ENCODE measurements at regions not wholly inside any gene's neighbourhood (a gene's known extent, or its start where the extent isn't known, plus 50 kb on each side); places are given as distances from the start of the nearest gene placed in this dataset.
A peak's percentile ranks its signal among the peaks of the same experiment; 100 is the strongest.

GRCh38 chr2:221255862-221256261 is 316.2 kb downstream of the EPHA4 start:
- 54% methylated on average over 5 of the region's 5 CpGs for WGBS

GRCh38 chr2:221258464-221258863 is 313.6 kb downstream of the EPHA4 start:
- Histone ChIP-seq H3K9me3 (ENCODE audit: control insufficient read depth, low read length) (peaks cover 13% of the 10 kb centered on the region), H2BK15ac (ENCODE audit: low read depth, poor library complexity, severe bottlenecking) (no peak overlapping the region), H3K4ac (ENCODE audit: low read depth in 1 of 2, low read length in 2 of 2) (no peak overlapping the region), H3K23ac (ENCODE audit: low read length in 2 of 2) (no peak overlapping the region), H3K79me1 (replicated peaks; ENCODE audit: low read length, poor library complexity, severe bottlenecking) (no peaks in the 10 kb centered on the region), H3K4me2 (ENCODE audit: low read length, poor library complexity, severe bottlenecking) (no peak overlapping the region), H3K27me3 (ENCODE audit: control insufficient read depth in 1 of 2, insufficient read depth in 1 of 2, low read length in 2 of 2) (no peaks in the 10 kb centered on the region), H4K8ac (ENCODE audit: low read length) (no peak overlapping the region), H2BK12ac (ENCODE audit: low read length in 2 of 2) (no peak overlapping the region), H3K9ac (ENCODE audit: low read length) (no peak overlapping the region), H3K14ac (ENCODE audit: low read length in 2 of 2) (no peak overlapping the region), H2BK5ac (ENCODE audit: low read depth, low read length, poor library complexity, severe bottlenecking) (no peak overlapping the region), H3K27ac (ENCODE audit: low read length, poor library complexity, severe bottlenecking) (no peak overlapping the region), H4K91ac (ENCODE audit: low read length) (no peak overlapping the region), H2BK120ac (ENCODE audit: low read depth, low read length) (no peak overlapping the region), H3K18ac (ENCODE audit: low read depth in 1 of 2, low read length in 2 of 2) (no peak overlapping the region), H3K4me3 (ENCODE audit: insufficient read depth in 1 of 2, low read depth in 1 of 2, low read length in 2 of 2) (no peak overlapping the region), H3K4me1 (ENCODE audit: control insufficient read depth, insufficient read depth, low read depth, low read length) (peaks cover 1% of the 10 kb centered on the region), H2AK5ac (ENCODE audit: low read length, severe bottlenecking) (no peak overlapping the region), H2AFZ (ENCODE audit: low read depth, low read length) (no peak overlapping the region), H3K36me3 (ENCODE audit: control insufficient read depth in 1 of 2, insufficient read depth in 2 of 2, low read depth in 1 of 2, low read length in 2 of 2) (no peaks in the 10 kb centered on the region)
- 98% methylated on average over 2 of the region's 3 CpGs for WGBS
- DNase-seq: no peak

More at GRCh38 chr2:221255862-221256261, 316.2 kb downstream of the EPHA4 start:
- H3K79me1 ChIP-seq (replicated peaks; ENCODE audit: low read length, poor library complexity, severe bottlenecking): no peaks in the 10 kb centered on the region
- no peak overlapping the region for H4K8ac ChIP-seq (ENCODE audit: low read length)
- H3K4me3 ChIP-seq (ENCODE audit: insufficient read depth in 1 of 2, low read depth in 1 of 2, low read length in 2 of 2): no peak overlapping the region
- H3K27ac ChIP-seq (ENCODE audit: low read length, poor library complexity, severe bottlenecking): no peak overlapping the region
- no peak overlapping the region for H2BK12ac ChIP-seq (ENCODE audit: low read length in 2 of 2)
- no peak overlapping the region for H4K91ac ChIP-seq (ENCODE audit: low read length)
- no peaks in the 10 kb centered on the region for H3K4me1 ChIP-seq (ENCODE audit: control insufficient read depth, insufficient read depth, low read depth, low read length)
- no peaks in the 10 kb centered on the region for H3K27me3 ChIP-seq (ENCODE audit: control insufficient read depth in 1 of 2, insufficient read depth in 1 of 2, low read length in 2 of 2)
- H3K14ac ChIP-seq (ENCODE audit: low read length in 2 of 2): no peak overlapping the region
- H3K36me3 ChIP-seq (ENCODE audit: control insufficient read depth in 1 of 2, insufficient read depth in 2 of 2, low read depth in 1 of 2, low read length in 2 of 2): no peaks in the 10 kb centered on the region
- H2BK5ac ChIP-seq (ENCODE audit: low read depth, low read length, poor library complexity, severe bottlenecking): no peak overlapping the region
- H3K9me3 ChIP-seq (ENCODE audit: control insufficient read depth, low read length): peaks cover 13% of the 10 kb centered on the region
- no peak overlapping the region for H2BK120ac ChIP-seq (ENCODE audit: low read depth, low read length)
- DNase-seq: no peak
- no peak overlapping the region for H3K9ac ChIP-seq (ENCODE audit: low read length)
- H2AFZ ChIP-seq (ENCODE audit: low read depth, low read length): no peak overlapping the region
- H3K23ac ChIP-seq (ENCODE audit: low read length in 2 of 2): no peak overlapping the region
- H3K4ac ChIP-seq (ENCODE audit: low read depth in 1 of 2, low read length in 2 of 2): no peak overlapping the region
- no peak overlapping the region for H3K4me2 ChIP-seq (ENCODE audit: low read length, poor library complexity, severe bottlenecking)
- no peak overlapping the region for H3K18ac ChIP-seq (ENCODE audit: low read depth in 1 of 2, low read length in 2 of 2)
- no peak overlapping the region for H2AK5ac ChIP-seq (ENCODE audit: low read length, severe bottlenecking)
- no peak overlapping the region for H2BK15ac ChIP-seq (ENCODE audit: low read depth, poor library complexity, severe bottlenecking)

- WGBS: 95% methylated on average over 3 of the region's 3 CpGs
- no peak for DNase-seq
Observed at GRCh38 chr2:221262651-221263050, 309.5 kb downstream of the EPHA4 start.

GRCh38 chr2:221263573-221263972 is 308.5 kb downstream of the EPHA4 start:
- no peak overlapping the region for H3K14ac ChIP-seq (ENCODE audit: low read length in 2 of 2)
- H2BK15ac ChIP-seq (ENCODE audit: low read depth, poor library complexity, severe bottlenecking): no peak overlapping the region
- H2BK120ac ChIP-seq (ENCODE audit: low read depth, low read length): no peak overlapping the region
- WGBS: 95% methylated on average over 1 of the region's 2 CpGs
- H2AK5ac ChIP-seq (ENCODE audit: low read length, severe bottlenecking): no peak overlapping the region
- no peak overlapping the region for H3K4ac ChIP-seq (ENCODE audit: low read depth in 1 of 2, low read length in 2 of 2)
- H3K36me3 ChIP-seq (ENCODE audit: control insufficient read depth in 1 of 2, insufficient read depth in 2 of 2, low read depth in 1 of 2, low read length in 2 of 2): no peaks in the 10 kb centered on the region
- peaks cover 1% of the 10 kb centered on the region for H3K4me1 ChIP-seq (ENCODE audit: control insufficient read depth, insufficient read depth, low read depth, low read length)
- no peak overlapping the region for H4K8ac ChIP-seq (ENCODE audit: low read length)
- no peak overlapping the region for H3K4me2 ChIP-seq (ENCODE audit: low read length, poor library complexity, severe bottlenecking)
- H4K91ac ChIP-seq (ENCODE audit: low read length): no peak overlapping the region
- no peak overlapping the region for H3K4me3 ChIP-seq (ENCODE audit: insufficient read depth in 1 of 2, low read depth in 1 of 2, low read length in 2 of 2)
- H3K27ac ChIP-seq (ENCODE audit: low read length, poor library complexity, severe bottlenecking): no peak overlapping the region
- H3K9ac ChIP-seq (ENCODE audit: low read length): no peak overlapping the region
- H3K27me3 ChIP-seq (ENCODE audit: control insufficient read depth in 1 of 2, insufficient read depth in 1 of 2, low read length in 2 of 2): peaks cover 0 to 2% of the 10 kb centered on the region in 2 experiments
- H3K79me1 ChIP-seq (replicated peaks; ENCODE audit: low read length, poor library complexity, severe bottlenecking): no peaks in the 10 kb centered on the region
- no peak overlapping the region for H2BK5ac ChIP-seq (ENCODE audit: low read depth, low read length, poor library complexity, severe bottlenecking)
- no peak overlapping the region for H3K18ac ChIP-seq (ENCODE audit: low read depth in 1 of 2, low read length in 2 of 2)
- no peak overlapping the region for H2AFZ ChIP-seq (ENCODE audit: low read depth, low read length)
- no peak for DNase-seq
- H2BK12ac ChIP-seq (ENCODE audit: low read length in 2 of 2): no peak overlapping the region
- no peak overlapping the region for H3K23ac ChIP-seq (ENCODE audit: low read length in 2 of 2)
- no peaks in the 10 kb centered on the region for H3K9me3 ChIP-seq (ENCODE audit: control insufficient read depth, low read length)

More at GRCh38 chr2:221262651-221263050, 309.5 kb downstream of the EPHA4 start:
- no peaks in the 10 kb centered on the region for H3K9me3 ChIP-seq (ENCODE audit: control insufficient read depth, low read length)
- H3K4me1 ChIP-seq (ENCODE audit: control insufficient read depth, insufficient read depth, low read depth, low read length): peaks cover 1% of the 10 kb centered on the region
- H3K27ac ChIP-seq (ENCODE audit: low read length, poor library complexity, severe bottlenecking): no peak overlapping the region
- no peak overlapping the region for H2BK15ac ChIP-seq (ENCODE audit: low read depth, poor library complexity, severe bottlenecking)
- no peak overlapping the region for H2BK12ac ChIP-seq (ENCODE audit: low read length in 2 of 2)
- H2BK120ac ChIP-seq (ENCODE audit: low read depth, low read length): no peak overlapping the region
- H2BK5ac ChIP-seq (ENCODE audit: low read depth, low read length, poor library complexity, severe bottlenecking): no peak overlapping the region
- no peak overlapping the region for H3K23ac ChIP-seq (ENCODE audit: low read length in 2 of 2)
- H3K36me3 ChIP-seq (ENCODE audit: control insufficient read depth in 1 of 2, insufficient read depth in 2 of 2, low read depth in 1 of 2, low read length in 2 of 2): no peaks in the 10 kb centered on the region
- H4K91ac ChIP-seq (ENCODE audit: low read length): no peak overlapping the region
- no peak overlapping the region for H3K4ac ChIP-seq (ENCODE audit: low read depth in 1 of 2, low read length in 2 of 2)
- H3K9ac ChIP-seq (ENCODE audit: low read length): no peak overlapping the region
- no peak overlapping the region for H3K4me3 ChIP-seq (ENCODE audit: insufficient read depth in 1 of 2, low read depth in 1 of 2, low read length in 2 of 2)
- H3K14ac ChIP-seq (ENCODE audit: low read length in 2 of 2): peak overlapping the region in 1 of 2 experiments; percentile 57
- no peaks in the 10 kb centered on the region for H3K79me1 ChIP-seq (replicated peaks; ENCODE audit: low read length, poor library complexity, severe bottlenecking)
- no peak overlapping the region for H2AFZ ChIP-seq (ENCODE audit: low read depth, low read length)
- H2AK5ac ChIP-seq (ENCODE audit: low read length, severe bottlenecking): no peak overlapping the region
- no peak overlapping the region for H4K8ac ChIP-seq (ENCODE audit: low read length)
- H3K18ac ChIP-seq (ENCODE audit: low read depth in 1 of 2, low read length in 2 of 2): no peak overlapping the region
- no peaks in the 10 kb centered on the region for H3K27me3 ChIP-seq (ENCODE audit: control insufficient read depth in 1 of 2, insufficient read depth in 1 of 2, low read length in 2 of 2)
- no peak overlapping the region for H3K4me2 ChIP-seq (ENCODE audit: low read length, poor library complexity, severe bottlenecking)

Data from mesenchymal stem cell (in vitro differentiated cells and primary cell).